Activated CD8-positive, alpha-beta memory T cell treated with anti-CD3 and anti-CD28 coated beads, Interleukin-2, amount 50 U/mL, for 4 hours (primary cell): ENCODE measurements at regions not wholly inside any gene's neighbourhood (a gene's known extent, or its start where the extent isn't known, plus 50 kb on each side); places are given as distances from the start of the nearest gene placed in this dataset.
"Not testable (repeated sequence)": the region's sequence is repeated elsewhere in the genome, so short reads cannot be mapped to it uniquely, and the experiment has no call there.

Source experiments
- DNase-seq: peaks from one replicate; pipeline ENCODE4 v3.0.0-alpha.2; 2020

- DNase-seq = no peak
These were observed 89.2 kb upstream of the PCED1B start for GRCh38 chr12:46990211-46990610.

DNA sequence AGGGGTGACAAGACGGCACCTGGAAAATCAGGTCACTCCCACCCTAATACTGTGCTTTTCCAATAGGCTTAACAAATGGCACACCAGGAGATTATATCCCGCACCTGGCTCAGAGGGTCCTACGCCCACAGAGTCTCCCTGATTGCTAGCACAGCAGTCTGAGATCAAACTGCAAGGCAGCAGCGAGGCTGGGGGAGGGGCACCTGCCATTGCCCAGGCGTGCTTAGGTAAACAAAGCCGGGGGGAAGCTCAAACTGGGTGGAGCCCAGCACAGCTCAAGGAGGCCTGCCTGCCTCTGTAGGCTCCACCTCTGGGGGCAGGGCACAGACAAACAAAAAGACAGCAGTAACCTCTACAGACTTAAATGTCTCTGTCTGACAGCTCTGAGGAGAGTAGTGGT is 87.4 kb upstream of the PCED1B start:
- not testable (repeated sequence) for DNase-seq

DNA sequence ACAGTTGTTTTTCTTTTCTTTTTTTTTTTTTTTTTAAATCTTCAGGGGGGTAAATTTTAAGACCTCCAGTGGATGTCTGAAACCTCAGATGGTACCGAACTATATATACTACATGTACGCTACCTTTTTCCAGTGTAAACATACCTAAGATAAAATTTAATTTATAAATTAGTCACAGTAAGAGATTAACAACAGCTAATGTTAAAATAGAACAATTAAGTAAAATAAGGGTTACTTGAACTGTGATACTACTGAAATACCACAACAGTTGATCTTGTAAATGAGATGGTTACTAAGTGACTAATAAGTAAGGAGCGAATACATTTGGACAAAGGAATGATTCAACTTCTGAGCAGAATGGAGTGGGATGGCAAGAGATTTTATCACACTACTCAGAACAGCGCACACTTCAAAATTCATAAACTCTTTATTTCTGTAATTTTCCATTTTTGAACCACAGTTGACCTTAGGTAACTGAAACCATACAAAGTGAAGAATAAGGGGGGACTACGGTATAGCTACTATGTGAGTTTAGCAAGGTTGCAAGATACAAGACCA is 80.5 kb upstream of the PCED1B start:
- no peak for DNase-seq

DNA sequence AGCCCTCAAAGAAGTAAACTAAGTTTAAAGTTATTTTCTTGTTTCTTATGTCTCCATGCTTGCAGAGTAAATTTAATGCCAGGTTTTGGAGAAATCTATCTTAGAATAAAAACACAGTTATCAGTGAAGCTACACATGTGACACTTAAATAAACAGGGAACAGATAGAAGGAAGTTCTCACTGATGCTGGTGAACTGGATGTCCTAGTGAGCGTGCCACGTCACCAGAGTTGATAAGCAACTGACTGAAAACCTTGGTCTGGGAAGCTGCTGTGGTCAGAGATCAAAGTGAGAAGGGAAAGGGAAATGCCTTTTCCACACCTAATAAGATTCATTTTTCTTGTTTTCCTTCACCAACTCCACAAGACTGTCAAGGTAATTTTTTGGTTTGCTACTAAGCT is 74.8 kb upstream of the PCED1B start:
- no peak for DNase-seq

GRCh38 chr12:47007048-47007447 is 72.4 kb upstream of the PCED1B start:
- no peak for DNase-seq

- DNase-seq = no peak
These were observed 66.9 kb upstream of the PCED1B start for GRCh38 chr12:47012552-47012951.

DNA sequence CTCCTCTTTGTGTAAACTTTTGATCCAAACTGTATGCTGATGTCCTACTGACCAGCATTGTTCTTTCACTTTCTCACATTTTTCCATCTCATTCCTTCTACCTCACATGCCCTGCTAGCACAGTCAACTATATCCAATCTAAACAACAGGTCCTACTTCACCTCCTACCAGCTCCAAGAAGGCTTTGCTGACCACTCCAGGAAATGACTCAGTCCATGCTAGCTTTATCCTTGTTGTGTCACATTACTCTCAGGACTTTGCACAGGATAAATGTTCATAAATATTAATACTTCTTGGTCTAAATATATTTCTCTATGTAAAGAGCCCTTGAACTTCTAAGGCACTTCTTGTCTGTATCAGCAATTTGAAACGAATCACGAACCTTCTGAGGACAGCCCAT is 64.9 kb upstream of the PCED1B start:
- DNase-seq = no peak

GRCh38 chr12:47015381-47015780 is 64.0 kb upstream of the PCED1B start:
- DNase-seq = no peak

- no peak for DNase-seq
These were observed 62.2 kb upstream of the PCED1B start for GRCh38 chr12:47017041-47017713.

GRCh38 chr12:47017901-47018475 is 61.4 kb upstream of the PCED1B start:
- no peak for DNase-seq

- no peak for DNase-seq
These were observed 59.1 kb upstream of the PCED1B start for GRCh38 chr12:47020211-47020821.

DNA sequence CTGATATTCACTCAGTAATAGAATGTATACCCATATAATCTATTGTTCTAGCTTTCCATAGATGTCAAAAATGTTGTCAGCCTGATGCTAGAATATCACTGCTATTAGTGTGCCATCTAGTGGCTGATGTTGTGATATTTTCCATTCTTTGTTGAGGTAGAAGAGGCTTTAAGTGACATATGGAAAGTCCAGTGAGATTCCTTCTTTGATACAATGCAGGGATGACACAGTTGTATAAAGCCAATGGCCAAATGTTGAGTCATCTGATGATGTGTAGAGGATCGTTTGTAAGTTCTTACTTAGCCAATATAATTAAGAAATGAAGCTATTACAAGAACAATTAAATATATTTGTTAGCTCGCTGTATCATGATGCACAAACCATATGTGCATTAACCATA is 58.1 kb upstream of the PCED1B start:
- no peak for DNase-seq

GRCh38 chr12:47022296-47022695 is 57.1 kb upstream of the PCED1B start:
- DNase-seq = no peak

DNA sequence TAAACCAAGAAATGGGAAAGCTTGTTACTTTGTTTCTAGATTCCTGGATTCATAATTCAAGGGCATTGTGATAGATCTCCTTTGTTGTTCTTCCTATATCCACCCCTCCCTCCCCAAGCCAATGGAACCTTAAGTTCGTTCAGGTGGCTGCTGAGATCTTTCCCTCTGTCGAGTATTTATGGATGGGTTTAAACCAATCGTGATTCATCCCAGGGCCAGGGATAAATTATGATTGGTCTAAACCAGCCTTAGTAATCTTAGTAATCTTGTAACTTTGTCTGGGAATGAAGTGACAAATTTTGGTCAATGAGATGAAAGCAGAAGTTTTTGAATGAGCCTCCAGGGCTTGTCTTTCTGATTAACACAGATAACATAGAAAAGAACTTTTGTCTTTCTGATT is 56.1 kb upstream of the PCED1B start:
- no peak for DNase-seq

DNA sequence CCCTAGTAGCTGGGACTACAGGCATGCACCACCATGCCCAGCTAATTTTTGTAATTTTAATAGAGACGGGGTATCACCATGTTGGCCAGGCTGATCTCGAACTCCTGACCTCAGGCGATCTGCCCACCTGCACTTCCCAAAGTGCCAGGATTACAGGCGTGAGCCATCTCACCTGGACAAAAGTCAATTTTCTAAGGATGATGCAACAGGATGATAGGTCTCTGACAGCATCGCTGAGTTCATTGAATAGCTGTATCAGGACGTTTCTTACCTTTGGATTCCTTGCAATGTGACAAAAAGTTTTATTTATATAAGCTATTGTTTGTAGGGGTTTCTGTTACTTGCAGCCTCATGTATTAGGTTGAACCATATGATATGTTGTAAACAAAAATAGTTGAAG is 55.5 kb upstream of the PCED1B start:
- DNase-seq = no peak

GRCh38 chr12:47024463-47024862 is 55.0 kb upstream of the PCED1B start:
- no peak for DNase-seq

GRCh38 chr12:47025349-47025748 is 54.1 kb upstream of the PCED1B start:
- no peak for DNase-seq

DNA sequence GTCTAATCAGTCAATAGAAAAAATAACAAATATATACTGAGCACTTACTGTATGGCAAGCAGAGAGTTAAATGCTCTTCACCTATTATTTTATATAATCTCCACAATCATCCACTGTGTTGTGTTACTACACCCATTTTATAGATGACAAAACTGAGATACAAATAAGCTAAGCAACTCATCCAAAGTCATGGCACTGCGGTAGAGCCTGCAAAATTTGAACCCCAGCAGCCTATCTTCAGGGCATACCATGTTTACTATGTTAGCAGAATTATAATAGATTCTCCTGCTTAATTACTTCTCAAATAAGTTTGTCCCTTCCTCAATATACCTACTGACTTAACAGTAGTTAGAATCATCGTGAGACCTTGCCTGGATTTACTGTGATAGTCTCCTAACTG is 53.6 kb upstream of the PCED1B start:
- DNase-seq = no peak

DNA sequence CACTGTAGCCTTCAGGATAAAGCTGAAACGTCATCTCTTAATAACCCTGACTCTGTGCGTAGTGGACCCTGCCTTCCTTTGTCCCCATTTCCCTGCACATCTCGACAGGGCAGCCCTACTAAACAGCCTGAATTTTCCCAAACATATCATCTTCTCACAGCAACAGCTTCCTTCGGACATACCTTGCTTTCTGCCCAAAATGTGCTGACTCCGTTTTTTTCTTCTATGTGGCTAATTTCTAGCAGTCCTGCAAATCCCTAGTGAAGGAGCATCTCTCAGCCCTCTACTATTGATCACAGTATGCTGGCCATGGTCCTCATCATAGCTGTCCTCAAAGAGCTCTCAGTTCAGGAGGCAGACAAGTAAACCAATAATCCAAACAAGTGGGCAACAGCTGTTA is 53.1 kb upstream of the PCED1B start:
- no peak for DNase-seq
